ENCODE measurements at regions not wholly inside any gene's neighbourhood (a gene's known extent, or its start where the extent isn't known, plus 50 kb on each side); places are given as distances from the start of the nearest gene placed in this dataset.

GRCh38 chr12:28601570-28602058, 411.4 kb downstream of the CCDC91 start:
- no peak for DNase-seq

DNA sequence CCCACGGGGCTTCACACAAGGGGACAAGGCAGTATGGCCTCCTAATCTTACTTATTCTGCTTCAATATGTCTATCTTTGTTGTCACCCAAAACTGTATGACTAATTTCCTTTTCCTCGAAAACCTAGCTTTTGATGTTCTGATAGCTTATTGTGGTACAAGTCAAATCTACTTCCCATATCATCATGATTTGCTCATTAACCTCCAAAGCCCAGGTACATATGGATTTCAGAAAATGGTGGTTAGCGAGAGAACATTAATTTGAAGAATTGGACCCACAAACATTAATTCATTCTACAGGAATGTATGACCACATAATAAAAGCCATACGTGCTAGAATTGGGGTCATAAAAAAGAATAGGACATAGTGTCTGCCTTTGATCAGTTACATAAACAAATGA, 412.5 kb downstream of the CCDC91 start:
- no peak for DNase-seq

DNA sequence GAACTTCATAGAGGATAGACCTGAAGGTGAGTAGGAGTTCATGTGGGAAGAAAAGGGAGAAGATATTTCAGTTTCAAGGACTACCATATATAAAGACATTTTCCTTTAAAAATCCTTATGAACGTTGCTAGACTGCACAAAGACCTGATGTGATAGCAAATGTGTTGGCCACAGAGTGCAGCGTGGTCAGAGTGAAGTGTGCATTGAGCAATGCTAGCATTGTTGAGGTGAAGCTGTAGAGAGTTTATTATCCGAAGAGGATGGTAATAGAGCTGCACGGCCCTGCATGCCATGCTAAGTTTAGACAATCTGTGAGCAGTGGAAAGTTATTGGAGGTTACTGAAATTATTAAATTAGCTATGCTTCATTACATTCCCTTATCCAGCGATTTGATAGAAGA, 413.0 kb downstream of the CCDC91 start:
- no peak for DNase-seq

DNA sequence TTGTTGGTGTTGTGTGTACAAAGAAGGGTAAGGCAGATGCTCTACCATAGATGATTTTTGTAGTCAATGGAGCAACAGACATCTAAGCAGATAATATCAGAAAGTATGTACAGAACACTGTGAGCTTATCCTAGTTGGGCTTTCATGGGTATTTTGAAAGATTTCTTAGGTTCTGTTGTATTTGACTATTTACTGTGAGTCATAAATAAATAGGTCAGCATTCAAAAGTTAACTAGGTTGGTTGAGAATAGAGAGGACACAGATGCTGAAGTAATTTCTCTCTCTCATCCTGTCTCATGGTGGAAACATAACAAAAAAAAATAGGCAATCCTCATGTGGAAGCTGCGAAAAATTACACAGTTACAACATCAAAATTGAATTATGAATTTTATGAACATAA, 413.5 kb downstream of the CCDC91 start:
- DNase-seq = no peak

- no peak for DNase-seq
Observed at GRCh38 chr12:28604240-28604639, 414.0 kb downstream of the CCDC91 start.

- no peak for DNase-seq
Observed at GRCh38 chr12:28606967-28607557, 416.8 kb downstream of the CCDC91 start.

- no peak for DNase-seq
Observed at GRCh38 chr12:28610401-28611114, 420.3 kb downstream of the CCDC91 start.

- DNase-seq = no peak
Observed at GRCh38 chr12:28611115-28611435, 420.8 kb downstream of the CCDC91 start.

DNA sequence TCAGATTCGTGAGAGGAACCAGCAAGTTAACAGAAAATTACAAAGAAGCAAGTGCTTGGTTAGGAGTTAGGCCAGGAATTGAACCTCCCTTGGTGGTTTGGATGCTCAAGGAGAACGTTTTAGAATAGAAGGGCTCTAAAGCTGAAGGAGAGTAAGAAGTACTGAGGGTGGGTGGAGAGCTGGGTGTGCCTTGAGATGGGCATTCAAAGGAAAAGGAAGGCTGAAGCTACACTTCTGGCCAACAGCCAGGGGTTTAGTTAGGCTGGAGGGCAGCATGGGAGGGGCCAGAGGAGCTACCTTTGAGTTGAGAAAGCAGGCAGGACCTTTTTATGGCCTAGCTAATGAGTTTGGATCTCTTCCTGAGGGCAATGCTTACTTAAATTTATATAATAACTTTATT, 421.2 kb downstream of the CCDC91 start:
- DNase-seq = no peak

- no peak for DNase-seq
Observed at GRCh38 chr12:28618171-28618570, 427.9 kb downstream of the CCDC91 start.

DNA sequence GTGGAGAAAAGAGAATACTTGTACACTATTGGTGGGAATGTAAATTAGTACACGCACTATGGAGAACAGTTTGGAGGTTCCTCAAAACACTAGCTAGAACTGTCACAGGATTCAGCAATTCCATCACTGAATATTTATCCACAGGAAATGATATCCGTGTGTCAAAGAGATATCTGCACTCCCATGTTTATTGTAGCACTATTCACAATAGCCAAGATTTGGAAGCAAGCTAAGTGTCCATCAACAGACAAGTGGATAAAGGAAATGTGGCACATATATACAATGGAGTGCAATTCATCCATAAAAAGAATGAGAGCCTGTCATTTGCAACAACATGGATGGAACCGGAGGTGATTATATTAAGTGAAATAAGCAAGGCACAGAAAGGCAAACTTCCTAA, 428.5 kb downstream of the CCDC91 start:
- no peak for DNase-seq

DNA sequence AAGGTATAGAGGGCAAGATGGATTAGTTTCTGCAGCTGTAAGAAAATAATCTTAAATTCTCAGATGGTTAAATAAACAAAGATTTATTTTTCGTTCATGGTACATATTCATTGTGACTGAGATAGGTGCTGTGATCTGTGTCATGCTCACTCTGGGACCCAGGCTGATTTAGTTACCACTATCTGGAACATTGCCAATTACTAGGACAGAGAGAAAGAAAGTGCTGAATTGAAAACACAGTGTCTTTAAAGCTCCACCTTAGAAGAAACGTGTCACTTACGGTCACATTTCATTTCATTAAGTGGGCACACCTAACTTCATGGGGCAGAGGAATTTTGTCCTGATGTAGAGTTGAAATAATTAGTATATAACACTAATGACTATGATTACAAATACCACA, 430.0 kb downstream of the CCDC91 start:
- no peak for DNase-seq

DNA sequence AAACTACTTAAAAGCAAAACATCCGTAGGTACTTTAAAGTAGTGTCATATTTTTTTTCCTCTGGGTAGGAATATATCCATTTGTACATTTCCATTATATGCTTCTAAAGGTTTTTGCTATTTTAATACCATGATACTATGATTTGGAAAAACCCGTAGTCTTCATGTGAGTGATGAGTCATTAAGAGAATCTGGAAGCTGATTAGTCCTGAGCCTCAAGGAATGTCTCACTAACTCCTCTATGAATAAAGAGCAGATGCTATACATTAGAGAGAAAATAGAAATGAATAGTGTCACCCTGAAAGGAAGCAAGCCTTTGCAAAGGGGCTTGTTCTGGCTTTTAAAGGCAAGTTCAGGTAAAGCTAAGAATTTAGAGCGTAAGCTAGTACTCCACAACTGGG, 432.1 kb downstream of the CCDC91 start:
- DNase-seq = no peak

DNA sequence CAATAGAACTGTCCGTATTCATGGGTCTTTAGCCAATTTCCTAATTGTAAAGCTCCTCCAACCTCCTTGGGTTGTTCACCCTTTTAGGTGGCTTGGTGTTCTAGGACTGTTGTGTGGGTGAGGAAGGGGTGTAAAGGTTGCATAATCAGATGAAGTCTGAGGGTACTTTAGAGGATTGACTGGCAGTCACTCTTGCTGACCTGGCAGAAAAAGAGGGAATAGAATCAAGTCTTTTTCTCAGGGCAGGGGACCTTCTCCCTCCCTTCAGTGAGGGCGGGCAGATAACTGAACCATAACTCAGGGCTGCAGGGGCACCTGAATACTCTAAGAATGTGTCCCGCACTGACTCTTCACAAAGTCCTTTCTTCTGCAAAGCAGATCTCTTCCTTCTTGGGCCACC, 436.2 kb downstream of the CCDC91 start:
- DNase-seq = no peak

DNA sequence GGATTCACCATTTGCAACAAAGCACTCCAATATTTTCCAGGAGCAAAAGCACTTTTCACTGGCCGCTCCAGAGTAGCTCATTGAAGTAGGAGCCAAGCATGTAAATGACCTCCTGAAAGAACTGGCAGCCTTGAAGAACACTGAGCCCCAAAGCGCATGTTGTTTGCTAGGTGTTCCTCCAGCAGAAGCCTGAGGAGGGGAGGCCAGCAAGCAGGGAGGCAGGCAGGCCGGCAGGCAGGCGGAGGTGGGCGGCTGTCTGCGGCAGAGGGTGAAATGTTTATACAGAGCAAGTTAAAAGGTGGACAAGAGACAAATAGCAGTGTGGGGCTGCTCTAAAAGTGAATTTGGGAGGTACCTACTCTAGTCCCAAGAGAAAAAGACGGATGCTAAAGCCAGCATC, 439.4 kb downstream of the CCDC91 start:
- no peak for DNase-seq

GRCh38 chr12:28631831-28632230, 441.6 kb downstream of the CCDC91 start:
- DNase-seq = no peak

DNA sequence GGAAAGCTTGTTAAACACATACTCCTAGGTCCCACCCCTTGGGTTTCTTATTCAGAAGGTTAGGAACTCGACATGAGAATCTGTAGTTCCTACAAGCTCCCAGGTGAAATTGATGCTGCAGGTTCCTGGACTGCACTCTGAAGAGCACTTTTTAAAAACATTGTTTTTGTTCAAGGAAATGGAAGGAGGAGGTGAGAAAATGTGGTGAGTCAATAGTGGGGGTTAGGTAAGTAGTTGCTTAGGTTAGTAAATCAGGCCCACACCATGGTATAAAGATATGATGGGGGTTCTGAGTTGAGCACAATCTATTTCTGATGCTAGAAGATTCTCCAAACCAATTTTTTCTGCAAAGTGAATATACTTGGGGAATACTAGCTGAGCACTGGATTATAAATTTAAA, 450.3 kb downstream of the CCDC91 start:
- no peak for DNase-seq

- no peak for DNase-seq
Observed at GRCh38 chr12:28645436-28645835, 455.2 kb downstream of the CCDC91 start.

DNA sequence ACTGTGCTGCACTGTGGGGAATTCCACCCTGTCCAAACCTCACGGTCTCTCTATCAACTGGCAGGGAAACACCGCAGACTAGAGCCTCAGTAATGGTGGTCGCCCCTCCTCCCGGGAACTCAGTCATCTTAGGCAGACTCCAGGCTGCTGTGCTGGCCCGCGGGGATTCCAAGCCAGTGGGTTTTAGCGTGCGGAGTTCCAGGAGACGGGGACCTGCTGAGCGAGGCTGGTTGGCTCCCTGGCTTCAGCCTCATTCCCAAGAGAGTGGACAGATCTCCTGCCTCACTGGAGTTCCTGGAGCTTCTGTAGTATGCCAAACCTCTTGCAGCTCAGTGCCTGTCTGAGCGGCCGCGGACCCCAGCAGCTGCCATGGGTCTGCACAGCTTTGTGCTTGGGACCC, 455.6 kb downstream of the CCDC91 start:
- DNase-seq = no peak

- DNase-seq = no peak
Observed at GRCh38 chr12:28650906-28651305, 460.6 kb downstream of the CCDC91 start.

DNA sequence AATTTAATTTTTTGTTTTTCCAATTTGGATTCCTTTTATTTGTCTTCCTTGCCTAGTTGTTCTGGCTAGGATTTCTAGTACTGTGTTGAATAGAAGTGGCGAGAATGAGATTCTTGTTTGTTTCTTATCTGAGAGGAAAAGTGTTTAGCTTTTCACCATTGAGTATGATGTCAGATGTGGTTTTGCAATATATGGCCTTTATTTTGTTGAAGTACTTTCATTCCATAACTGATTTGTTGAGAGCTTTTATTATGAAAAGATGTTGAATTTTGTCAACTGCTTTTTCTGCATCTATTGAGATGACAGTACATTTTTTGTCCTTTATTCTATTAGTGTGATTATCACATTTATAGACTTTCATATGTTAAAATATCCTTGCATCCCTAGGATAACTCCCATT, 462.0 kb downstream of the CCDC91 start:
- DNase-seq = no peak

DNA sequence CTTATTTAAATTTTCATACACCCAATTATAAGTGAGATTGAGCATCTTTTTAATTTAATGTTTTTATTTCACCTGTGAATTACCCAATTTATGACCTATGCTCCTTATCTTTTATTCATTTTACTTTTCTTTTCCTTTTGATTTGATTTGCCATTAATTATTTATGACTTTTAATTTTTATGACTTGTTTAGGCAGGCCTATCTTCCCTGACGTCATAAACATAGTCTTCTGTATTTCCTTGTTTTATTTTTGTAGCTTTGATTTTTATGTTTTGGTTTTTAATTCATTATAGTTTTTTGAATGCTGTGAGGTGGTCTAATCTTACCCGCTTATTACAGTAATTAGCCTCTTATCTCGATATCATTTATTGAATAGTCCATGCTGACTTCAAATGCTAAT, 467.1 kb upstream of the FAR2 start:
- no peak for DNase-seq

GRCh38 chr12:28683366-28683765, 465.7 kb upstream of the FAR2 start:
- DNase-seq = no peak

- DNase-seq = no peak
Observed at GRCh38 chr12:28689398-28690175, 459.5 kb upstream of the FAR2 start.
